SK-N-SH treated with all-trans-retinoic acid at 6 μM for 48 hours (cell line): ENCODE measurements at regions not wholly inside any gene's neighbourhood (a gene's known extent, or its start where the extent isn't known, plus 50 kb on each side); places are given as distances from the start of the nearest gene placed in this dataset.

Experiments used
- ARNTL ChIP-seq: fragments of 450-650 bp; formaldehyde crosslinking; IDR thresholded peaks from 2 replicates; pipeline ENCODE4 v1.5.0; 2020; ENCODE audit warnings: low read depth, mild to moderate bottlenecking, moderate library complexity, borderline replicate concordance
- ESRRG ChIP-seq: fragments of 250-450 bp; sonication (Bioruptor Pico); IDR thresholded peaks from 2 replicates; pipeline ENCODE4 v1.6.1; 2021; ENCODE audit warnings: mild to moderate bottlenecking
- PPARA ChIP-seq: fragments of 250-450 bp; sonication (Bioruptor Pico); IDR thresholded peaks from 2 replicates; pipeline ENCODE4 v1.5.0; 2020; ENCODE audit warnings: mild to moderate bottlenecking, borderline replicate concordance
- RARB ChIP-seq: fragments of 250-450 bp; sonication (Bioruptor Pico); IDR thresholded peaks from 2 replicates; pipeline ENCODE4 v1.8.0; 2021; ENCODE audit warnings: mild to moderate bottlenecking, moderate library complexity
- SNAI2 ChIP-seq: fragments of 250-450 bp; sonication (Bioruptor Pico); IDR thresholded peaks from 2 replicates; pipeline ENCODE4 v1.5.0; 2020; ENCODE audit warnings: mild to moderate bottlenecking, moderate library complexity
- TOX ChIP-seq: fragments of 250-450 bp; sonication (Bioruptor Pico); IDR thresholded peaks from 2 replicates; pipeline ENCODE4 v1.8.0; 2021; ENCODE audit warnings: mild to moderate bottlenecking, moderate library complexity, borderline replicate concordance
- ZC3H10 ChIP-seq: fragments of 250-450 bp; sonication (Bioruptor Pico); IDR thresholded peaks from 2 replicates; pipeline ENCODE4 v1.5.1; 2021; ENCODE audit warnings: mild to moderate bottlenecking, moderate library complexity
- ZFP3 ChIP-seq: fragments of 250-450 bp; sonication (Bioruptor Pico); IDR thresholded peaks from 2 replicates; pipeline ENCODE4 v1.5.0; 2020; ENCODE audit warnings: mild to moderate bottlenecking, moderate library complexity
- ZFP30 ChIP-seq: fragments of 450-650 bp; formaldehyde crosslinking; IDR thresholded peaks from 2 replicates; pipeline ENCODE4 v1.5.0; 2022; ENCODE audit warnings: mild to moderate bottlenecking, moderate library complexity
- ZNF565 ChIP-seq: fragments of 450-650 bp; formaldehyde crosslinking; conservative IDR thresholded peaks from 2 replicates; pipeline ENCODE4 v1.5.0; 2020; ENCODE audit warnings: low read depth, mild to moderate bottlenecking, moderate library complexity
- ZNF8 ChIP-seq: fragments of 450-650 bp; formaldehyde crosslinking; IDR thresholded peaks from 2 replicates; pipeline ENCODE4 v1.5.0; 2020; ENCODE audit warnings: mild to moderate bottlenecking, moderate library complexity
- TF ChIP-seq, protein P1 (sequence below): fragments of 250-450 bp; sonication (Bioruptor Pico); IDR thresholded peaks from 2 replicates; pipeline ENCODE4 v1.5.1; 2020; ENCODE audit warnings: low read depth, mild to moderate bottlenecking, moderate library complexity

GRCh38 chr13:88896466-88896865, 1225.3 kb downstream of the SLITRK5 start:
- TF ChIP-seq SNAI2 (CRISPR knock-in tag) (no peak), ARNTL (no peak), ZFP30 (CRISPR knock-in tag) (no peak), ESRRG (CRISPR knock-in tag) (no peak), ZNF8 (no peak), TOX (CRISPR knock-in tag) (no peak), ZFP3 (CRISPR knock-in tag) (no peak), RARB (CRISPR knock-in tag) (no peak), ZC3H10 (CRISPR knock-in tag) (no peak), ZNF565 (CRISPR knock-in tag) (no peak), PPARA (no peak)
- TF ChIP-seq, protein P1, sequence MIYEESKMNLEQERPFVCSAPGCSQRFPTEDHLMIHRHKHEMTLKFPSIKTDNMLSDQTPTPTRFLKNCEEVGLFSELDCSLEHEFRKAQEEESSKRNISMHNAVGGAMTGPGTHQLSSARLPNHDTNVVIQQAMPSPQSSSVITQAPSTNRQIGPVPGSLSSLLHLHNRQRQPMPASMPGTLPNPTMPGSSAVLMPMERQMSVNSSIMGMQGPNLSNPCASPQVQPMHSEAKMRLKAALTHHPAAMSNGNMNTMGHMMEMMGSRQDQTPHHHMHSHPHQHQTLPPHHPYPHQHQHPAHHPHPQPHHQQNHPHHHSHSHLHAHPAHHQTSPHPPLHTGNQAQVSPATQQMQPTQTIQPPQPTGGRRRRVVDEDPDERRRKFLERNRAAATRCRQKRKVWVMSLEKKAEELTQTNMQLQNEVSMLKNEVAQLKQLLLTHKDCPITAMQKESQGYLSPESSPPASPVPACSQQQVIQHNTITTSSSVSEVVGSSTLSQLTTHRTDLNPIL (CRISPR knock-in tag) = no peak
